ENCODE measurements at regions not wholly inside any gene's neighbourhood (a gene's known extent, or its start where the extent isn't known, plus 50 kb on each side); places are given as distances from the start of the nearest gene placed in this dataset.

GRCh38 chr12:128178966-128179365 is 88.0 kb upstream of the TMEM132C start:
- H3K27me3 Mint-ChIP-seq (ENCODE audit: insufficient read depth, low read depth), result no peaks in the 10 kb centered on the region
- no peaks in the 10 kb centered on the region for H3K4me1 Mint-ChIP-seq
- H3K9ac ChIP-seq, result no peak overlapping the region
- H3F3A ChIP-seq (ENCODE audit: low read depth), result no peaks in the 10 kb centered on the region
- H3K4me2 ChIP-seq, result no peak overlapping the region
- H3K4me3 ChIP-seq, result no peak overlapping the region
- H3K9me3 ChIP-seq (ENCODE audit: low read depth), result no peaks in the 10 kb centered on the region
- H3K27me3 ChIP-seq, result no peaks in the 10 kb centered on the region
- no peaks in the 10 kb centered on the region for H3K9me3 Mint-ChIP-seq
- H3K4me1 ChIP-seq, result no peaks in the 10 kb centered on the region
- no peaks in the 10 kb centered on the region for H3K79me2 ChIP-seq (ENCODE audit: low read depth)
- no peak overlapping the region for H3K27ac ChIP-seq
- H3K36me3 ChIP-seq, result no peaks in the 10 kb centered on the region
- H2AFZ ChIP-seq (replicated peaks), result no peak overlapping the region
- H3K27ac Mint-ChIP-seq, result no peak overlapping the region
- no peak for DNase-seq (ENCODE audit: low spot score)
- H4K20me1 ChIP-seq (ENCODE audit: low read depth), result no peaks in the 10 kb centered on the region
- no peak overlapping the region for H3K4me3 Mint-ChIP-seq
- TF ChIP-seq CTCF (IDR thresholded peaks at IDR 0.05), result no peak
- no peak for TF ChIP-seq EZH2phosphoT487 (IDR thresholded peaks at IDR 0.05)
- TF ChIP-seq EZH2 (IDR thresholded peaks at IDR 0.05), result no peak
- H3K36me3 Mint-ChIP-seq, result no peaks in the 10 kb centered on the region

GRCh38 chr12:128180166-128180565 is 86.8 kb upstream of the TMEM132C start:
- Histone ChIP-seq H3K9me3 (ENCODE audit: low read depth) (no peaks in the 10 kb centered on the region), H3K27me3 (no peaks in the 10 kb centered on the region), H3K79me2 (ENCODE audit: low read depth) (no peaks in the 10 kb centered on the region), H3K4me2 (no peak overlapping the region), H4K20me1 (ENCODE audit: low read depth) (no peaks in the 10 kb centered on the region), H3K9ac (no peak overlapping the region), H3K4me1 (no peaks in the 10 kb centered on the region), H3F3A (ENCODE audit: low read depth) (no peaks in the 10 kb centered on the region), H3K27ac (no peak overlapping the region), H3K36me3 (no peaks in the 10 kb centered on the region), H3K4me3 (no peak overlapping the region), H2AFZ (replicated peaks) (no peak overlapping the region)
- TF ChIP-seq EZH2 (IDR thresholded peaks at IDR 0.05), result no peak
- TF ChIP-seq EZH2phosphoT487 (IDR thresholded peaks at IDR 0.05), result no peak
- no peak for TF ChIP-seq CTCF (IDR thresholded peaks at IDR 0.05)
- H3K36me3 Mint-ChIP-seq, result no peaks in the 10 kb centered on the region
- H3K9me3 Mint-ChIP-seq, result no peaks in the 10 kb centered on the region
- no peaks in the 10 kb centered on the region for H3K4me1 Mint-ChIP-seq
- H3K4me3 Mint-ChIP-seq, result no peak overlapping the region
- no peak for DNase-seq (ENCODE audit: low spot score)
- no peaks in the 10 kb centered on the region for H3K27me3 Mint-ChIP-seq (ENCODE audit: insufficient read depth, low read depth)
- no peak overlapping the region for H3K27ac Mint-ChIP-seq

GRCh38 chr12:128190052-128190451 is 76.9 kb upstream of the TMEM132C start:
- no peaks in the 10 kb centered on the region for H3F3A ChIP-seq (ENCODE audit: low read depth)
- no peak overlapping the region for H3K27ac Mint-ChIP-seq
- no peaks in the 10 kb centered on the region for H3K36me3 ChIP-seq
- peaks cover 4% of the 10 kb centered on the region for H3K4me1 ChIP-seq
- no peak overlapping the region for H3K4me3 Mint-ChIP-seq
- peak overlapping the region; percentile 64 for H2AFZ ChIP-seq (replicated peaks)
- H3K27ac ChIP-seq, result no peak overlapping the region
- no peaks in the 10 kb centered on the region for H3K27me3 Mint-ChIP-seq (ENCODE audit: insufficient read depth, low read depth)
- H3K9ac ChIP-seq, result no peak overlapping the region
- no peak overlapping the region for H3K4me2 ChIP-seq
- no peak for TF ChIP-seq EZH2 (IDR thresholded peaks at IDR 0.05)
- TF ChIP-seq CTCF (IDR thresholded peaks at IDR 0.05), result no peak
- no peak for TF ChIP-seq EZH2phosphoT487 (IDR thresholded peaks at IDR 0.05)
- H3K27me3 ChIP-seq, result peaks cover 5% of the 10 kb centered on the region
- no peaks in the 10 kb centered on the region for H3K4me1 Mint-ChIP-seq
- H3K36me3 Mint-ChIP-seq, result no peaks in the 10 kb centered on the region
- no peaks in the 10 kb centered on the region for H4K20me1 ChIP-seq (ENCODE audit: low read depth)
- H3K4me3 ChIP-seq, result no peak overlapping the region
- H3K9me3 Mint-ChIP-seq, result no peaks in the 10 kb centered on the region
- no peak for DNase-seq (ENCODE audit: low spot score)
- H3K79me2 ChIP-seq (ENCODE audit: low read depth), result no peaks in the 10 kb centered on the region
- no peaks in the 10 kb centered on the region for H3K9me3 ChIP-seq (ENCODE audit: low read depth)
